Small intestine (tissue), 7 donors: ENCODE measurements at regions not wholly inside any gene's neighbourhood (a gene's known extent, or its start where the extent isn't known, plus 50 kb on each side); places are given as distances from the start of the nearest gene placed in this dataset.
"Not testable (repeated sequence)": the region's sequence is repeated elsewhere in the genome, so short reads cannot be mapped to it uniquely, and the experiment has no call there.

Source experiments
- DNase-seq, 2 donors: peaks; one replicate each; pipeline versions ENCODE4 v3.0.0 to v3.0.0-alpha.2; 2013
- FAIRE-seq: peaks from 2 replicates; lab custom pipeline; 2012; peaks lifted over from hg19 to GRCh38; lab: Jason Lieb, UNC
- H3K27ac ChIP-seq, 3 donors: one replicate each; pipeline ENCODE4 v1.5.1; 2013; ENCODE audit warnings: low read length in 2 of 3, mild to moderate bottlenecking in 2 of 3, control low read depth in 1 of 3, inconsistent platforms in 1 of 3, low read depth in 1 of 3, moderate library complexity in 1 of 3
- H3K27me3 ChIP-seq, 3 donors: one replicate each; pipeline ENCODE4 v1.6.1; 2013; ENCODE audit warnings: low read length in 3 of 3, inconsistent platforms in 1 of 3; ENCODE audit not compliant: control insufficient read depth in 3 of 3, insufficient read depth in 3 of 3
- H3K36me3 ChIP-seq, 3 donors: one replicate each; pipeline ENCODE4 v1.6.1; 2013; ENCODE audit warnings: low read length in 3 of 3, inconsistent platforms in 1 of 3, low read depth in 1 of 3, mild to moderate bottlenecking in 1 of 3, moderate library complexity in 1 of 3; ENCODE audit not compliant: control insufficient read depth in 3 of 3, insufficient read depth in 2 of 3
- H3K4me1 ChIP-seq, 3 donors: one replicate each; pipeline ENCODE4 v1.6.1; 2013; ENCODE audit warnings: low read length in 2 of 3, inconsistent platforms in 1 of 3, low read depth in 1 of 3, mild to moderate bottlenecking in 1 of 3, moderate library complexity in 1 of 3; ENCODE audit not compliant: control insufficient read depth in 3 of 3, insufficient read depth in 2 of 3
- H3K4me3 ChIP-seq, 3 donors: one replicate each; pipeline ENCODE4 v1.5.1; 2013; ENCODE audit warnings: low read length in 3 of 3, control low read depth in 1 of 3, inconsistent platforms in 1 of 3, low read depth in 1 of 3, mild to moderate bottlenecking in 1 of 3, moderate library complexity in 1 of 3
- H3K9me3 ChIP-seq, 2 donors: one replicate each; pipeline ENCODE4 v1.6.1; 2013; ENCODE audit warnings: low read depth in 1 of 2, low read length in 1 of 2; ENCODE audit not compliant: control insufficient read depth in 2 of 2, insufficient read depth in 1 of 2
- WGBS, 3 donors: extraction: QIAGEN DNeasy Blood & Tissue Kit; methylation state at CpG; one replicate each; pipeline ENCODE4 v1.1.7; 2013; 5-methylcytosine and 5-hydroxymethylcytosine counted together
- donor health status: healthy with polysubstance abuse.
- donor health status: control.
- donor health status: control.
- donor health status: Bipolar disorder and iron deficiency.
- donor health status: healthy.

- not testable (repeated sequence) for H3K9me3 ChIP-seq, H3K4me3 ChIP-seq, H3K4me1 ChIP-seq, DNase-seq, H3K27me3 ChIP-seq, H3K27ac ChIP-seq, FAIRE-seq, H3K36me3 ChIP-seq
- WGBS, 3 donors = 73 to 75% (median 74%) methylated on average over 1 of the region's 1 CpG
Measured at GRCh38 chr5:87145853-87146252, 121.8 kb upstream of the RASA1 start.

GRCh38 chr5:87147441-87147840 is 120.2 kb upstream of the RASA1 start:
- peaks cover 0 to 7% of the 10 kb centered on the region in 2 donors for H3K9me3 ChIP-seq
- no peak overlapping the region for H3K4me3 ChIP-seq
- H3K27me3 ChIP-seq = peaks cover 0 to 3% (median 0%) of the 10 kb centered on the region in 3 donors
- no peak overlapping the region for H3K27ac ChIP-seq
- H3K36me3 ChIP-seq = no peaks in the 10 kb centered on the region
- H3K4me1 ChIP-seq = no peaks in the 10 kb centered on the region
- FAIRE-seq = no peak
- no peak for DNase-seq

- H3K4me1 ChIP-seq = no peaks in the 10 kb centered on the region
- peaks cover 0 to 7% of the 10 kb centered on the region in 2 donors for H3K9me3 ChIP-seq
- FAIRE-seq (no peak), DNase-seq (no peak)
- 66 to 81% (median 70%) methylated on average over 6 of the region's 6 CpGs for WGBS, 3 donors
- peaks cover 0 to 3% (median 0%) of the 10 kb centered on the region in 3 donors for H3K27me3 ChIP-seq
- H3K4me3 ChIP-seq = no peak overlapping the region
- no peak overlapping the region for H3K27ac ChIP-seq
- no peaks in the 10 kb centered on the region for H3K36me3 ChIP-seq
Measured at GRCh38 chr5:87150630-87151029, 117.1 kb upstream of the RASA1 start.

GRCh38 chr5:87151547-87151946 is 116.1 kb upstream of the RASA1 start:
- peaks cover 0 to 3% (median 0%) of the 10 kb centered on the region in 3 donors for H3K27me3 ChIP-seq
- 20 to 30% (median 29%) methylated on average over 1 of the region's 1 CpG for WGBS, 3 donors
- H3K4me1 ChIP-seq = no peaks in the 10 kb centered on the region
- H3K27ac ChIP-seq = no peak overlapping the region
- H3K4me3 ChIP-seq = no peak overlapping the region
- FAIRE-seq = no peak
- no peaks in the 10 kb centered on the region for H3K36me3 ChIP-seq
- peaks cover 0 to 7% of the 10 kb centered on the region in 2 donors for H3K9me3 ChIP-seq
- DNase-seq = no peak

GRCh38 chr5:87152886-87153285 is 114.8 kb upstream of the RASA1 start:
- Histone ChIP-seq H3K9me3 (peaks cover 0 to 7% of the 10 kb centered on the region in 2 donors), H3K4me3 (no peak overlapping the region), H3K4me1 (no peaks in the 10 kb centered on the region), H3K27me3 (peaks cover 0 to 3% (median 0%) of the 10 kb centered on the region in 3 donors), H3K36me3 (no peaks in the 10 kb centered on the region), H3K27ac (no peak overlapping the region)
- DNase-seq (no peak), FAIRE-seq (no peak)
- WGBS, 3 donors = 28 to 47% (median 47%) methylated on average over 1 of the region's 1 CpG

GRCh38 chr5:87154191-87154590 is 113.5 kb upstream of the RASA1 start:
- no peaks in the 10 kb centered on the region for H3K27me3 ChIP-seq
- WGBS, 3 donors = 79 to 88% (median 85%) methylated on average over 3 of the region's 3 CpGs
- FAIRE-seq = no peak

GRCh38 chr5:87155106-87155505 is 112.6 kb upstream of the RASA1 start:
- H3K27me3 ChIP-seq = no peaks in the 10 kb centered on the region
- no peaks in the 10 kb centered on the region for H3K36me3 ChIP-seq
- FAIRE-seq (no peak), DNase-seq (no peak)
- H3K9me3 ChIP-seq = no peaks in the 10 kb centered on the region
- H3K4me1 ChIP-seq = no peaks in the 10 kb centered on the region
- no peak overlapping the region for H3K27ac ChIP-seq
- H3K4me3 ChIP-seq = no peak overlapping the region
- 90 to 92% (median 91%) methylated on average over 4 of the region's 4 CpGs for WGBS, 3 donors

More at GRCh38 chr5:87154191-87154590, 113.5 kb upstream of the RASA1 start:
- Histone ChIP-seq H3K4me1 (no peaks in the 10 kb centered on the region), H3K4me3 (no peak overlapping the region), H3K9me3 (peaks cover 0 to 4% of the 10 kb centered on the region in 2 donors), H3K36me3 (no peaks in the 10 kb centered on the region), H3K27ac (no peak overlapping the region)
- no peak for DNase-seq

- DNase-seq (no peak), FAIRE-seq (no peak)
- no peak overlapping the region for H3K27ac ChIP-seq
- H3K27me3 ChIP-seq = no peaks in the 10 kb centered on the region
- H3K36me3 ChIP-seq = no peaks in the 10 kb centered on the region
- no peaks in the 10 kb centered on the region for H3K9me3 ChIP-seq
- no peaks in the 10 kb centered on the region for H3K4me1 ChIP-seq
- WGBS, 3 donors = 48 to 58% (median 56%) methylated on average over 2 of the region's 2 CpGs
- H3K4me3 ChIP-seq = no peak overlapping the region
Measured at GRCh38 chr5:87156631-87157030, 111.1 kb upstream of the RASA1 start.

- no peak for FAIRE-seq
- Histone ChIP-seq H3K27me3 (no peaks in the 10 kb centered on the region), H3K9me3 (no peaks in the 10 kb centered on the region), H3K27ac (no peak overlapping the region), H3K4me1 (no peaks in the 10 kb centered on the region), H3K36me3 (no peaks in the 10 kb centered on the region), H3K4me3 (no peak overlapping the region)
- DNase-seq = no peak
- WGBS, 3 donors = 67 to 72% (median 67%) methylated on average over 2 of the region's 2 CpGs
Measured at GRCh38 chr5:87164409-87164808, 103.3 kb upstream of the RASA1 start.
